ENCODE measurements at regions not wholly inside any gene's neighbourhood (a gene's known extent, or its start where the extent isn't known, plus 50 kb on each side); places are given as distances from the start of the nearest gene placed in this dataset.

- Histone ChIP-seq H3K4me1 (ENCODE audit: control insufficient read depth, insufficient read depth, low read length) (peaks cover 4% of the 10 kb centered on the region; the same call in 1 of the 2 replicates), H3K36me3 (ENCODE audit: control insufficient read depth in 2 of 2, insufficient read depth in 1 of 2, low read length in 2 of 2) (no peaks in the 10 kb centered on the region), H3K27ac (ENCODE audit: extremely low read depth, low read depth, low read length) (no peak overlapping the region), H3K9me3 (ENCODE audit: control insufficient read depth, insufficient read depth, low read depth, low read length) (no peaks in the 10 kb centered on the region), H3K4me3 (ENCODE audit: low read depth, low read length) (no peak overlapping the region)
- POLR2A ChIA-PET: no interaction called here
- TF ChIP-seq ZNF174 (tag by site-specific recombination; IDR thresholded peaks at IDR 0.05) (no peak), ZNF19 (tag by site-specific recombination; IDR thresholded peaks at IDR 0.05; ENCODE audit: low read depth) (no peak), ZNF248 (tag by site-specific recombination; IDR thresholded peaks at IDR 0.05) (no peak), ZNF837 (tag by site-specific recombination; IDR thresholded peaks at IDR 0.05) (no peak), ZNF548 (tag by site-specific recombination; IDR thresholded peaks at IDR 0.05) (no peak), SCRT2 (tag by site-specific recombination; IDR thresholded peaks at IDR 0.05) (no peak), ZNF121 (tag by site-specific recombination; IDR thresholded peaks at IDR 0.05) (no peak), ZNF37A (tag by site-specific recombination; IDR thresholded peaks at IDR 0.05) (no peak), ZNF580 (tag by site-specific recombination; IDR thresholded peaks at IDR 0.05) (no peak), ZNF791 (tag by site-specific recombination; IDR thresholded peaks at IDR 0.05) (no peak), ZNF792 (tag by site-specific recombination; IDR thresholded peaks at IDR 0.05) (no peak), ZNF529 (tag by site-specific recombination; IDR thresholded peaks at IDR 0.05; ENCODE audit: insufficient replicate concordance) (no peak), EGR2 (tag by site-specific recombination; IDR thresholded peaks at IDR 0.05; ENCODE audit: low read depth) (no peak), ZNF148 (tag by site-specific recombination; IDR thresholded peaks at IDR 0.05; ENCODE audit: borderline replicate concordance) (no peak), ZNF133 (tag by site-specific recombination; IDR thresholded peaks at IDR 0.05) (no peak), PRDM10 (tag by site-specific recombination; IDR thresholded peaks at IDR 0.05) (no peak)
- TF ChIP-seq, protein P1, sequence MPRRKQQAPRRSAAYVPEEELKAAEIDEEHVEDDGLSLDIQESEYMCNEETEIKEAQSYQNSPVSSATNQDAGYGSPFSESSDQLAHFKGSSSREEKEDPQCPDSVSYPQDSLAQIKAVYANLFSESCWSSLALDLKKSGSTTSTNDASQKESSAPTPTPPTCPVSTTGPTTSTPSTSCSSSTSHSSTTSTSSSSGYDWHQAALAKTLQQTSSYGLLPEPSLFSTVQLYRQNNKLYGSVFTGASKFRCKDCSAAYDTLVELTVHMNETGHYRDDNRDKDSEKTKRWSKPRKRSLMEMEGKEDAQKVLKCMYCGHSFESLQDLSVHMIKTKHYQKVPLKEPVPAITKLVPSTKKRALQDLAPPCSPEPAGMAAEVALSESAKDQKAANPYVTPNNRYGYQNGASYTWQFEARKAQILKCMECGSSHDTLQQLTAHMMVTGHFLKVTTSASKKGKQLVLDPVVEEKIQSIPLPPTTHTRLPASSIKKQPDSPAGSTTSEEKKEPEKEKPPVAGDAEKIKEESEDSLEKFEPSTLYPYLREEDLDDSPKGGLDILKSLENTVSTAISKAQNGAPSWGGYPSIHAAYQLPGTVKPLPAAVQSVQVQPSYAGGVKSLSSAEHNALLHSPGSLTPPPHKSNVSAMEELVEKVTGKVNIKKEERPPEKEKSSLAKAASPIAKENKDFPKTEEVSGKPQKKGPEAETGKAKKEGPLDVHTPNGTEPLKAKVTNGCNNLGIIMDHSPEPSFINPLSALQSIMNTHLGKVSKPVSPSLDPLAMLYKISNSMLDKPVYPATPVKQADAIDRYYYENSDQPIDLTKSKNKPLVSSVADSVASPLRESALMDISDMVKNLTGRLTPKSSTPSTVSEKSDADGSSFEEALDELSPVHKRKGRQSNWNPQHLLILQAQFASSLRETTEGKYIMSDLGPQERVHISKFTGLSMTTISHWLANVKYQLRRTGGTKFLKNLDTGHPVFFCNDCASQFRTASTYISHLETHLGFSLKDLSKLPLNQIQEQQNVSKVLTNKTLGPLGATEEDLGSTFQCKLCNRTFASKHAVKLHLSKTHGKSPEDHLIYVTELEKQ (tag by site-specific recombination; IDR thresholded peaks at IDR 0.05; ENCODE audit: borderline replicate concordance): no peak
- CTCF ChIA-PET: no interaction called here
Measured at GRCh38 chr5:42274913-42275312, 148.3 kb upstream of the GHR start.

Measured in HEK293 (cell line).